Endodermal cell (in vitro differentiated cells): ENCODE measurements at regions not wholly inside any gene's neighbourhood (a gene's known extent, or its start where the extent isn't known, plus 50 kb on each side); places are given as distances from the start of the nearest gene placed in this dataset.

Source experiments
- DNase-seq: peaks from one replicate; pipeline ENCODE4 v3.0.0-alpha.2; 2017
- H3K27ac ChIP-seq: 2 replicates; pipeline ENCODE4 v1.5.1; 2013; ENCODE audit warnings: mild to moderate bottlenecking, low read depth, low read length, moderate library complexity
- H3K27me3 ChIP-seq: 2 replicates; pipeline ENCODE4 v1.6.1; 2013; ENCODE audit warnings: mild to moderate bottlenecking, low read length, moderate library complexity; ENCODE audit not compliant: insufficient read depth, control insufficient read depth, poor library complexity, severe bottlenecking
- H3K36me3 ChIP-seq: 2 replicates; pipeline ENCODE4 v1.7.0; 2013; ENCODE audit warnings: mild to moderate bottlenecking, low read length, moderate library complexity; ENCODE audit not compliant: control insufficient read depth, insufficient read depth
- H3K4me1 ChIP-seq: one replicate; pipeline ENCODE4 v1.7.0; 2013; ENCODE audit warnings: low read length; ENCODE audit not compliant: control insufficient read depth, insufficient read depth
- H3K4me3 ChIP-seq: 2 replicates; pipeline ENCODE4 v1.5.1; 2013; ENCODE audit warnings: mild to moderate bottlenecking, low read length, moderate library complexity
- H3K9ac ChIP-seq: 2 replicates; pipeline ENCODE4 v1.6.1; 2013; ENCODE audit warnings: mild to moderate bottlenecking, low read length, moderate library complexity; ENCODE audit not compliant: poor library complexity, severe bottlenecking; ENCODE audit errors: extremely low read depth
- H3K9me3 ChIP-seq: 2 replicates; pipeline ENCODE4 v1.6.1; 2013; ENCODE audit warnings: mild to moderate bottlenecking, low read length, moderate library complexity; ENCODE audit not compliant: control insufficient read depth
- H3K27ac Mint-ChIP-seq: 2 replicates; pipeline ENCODE4 v1.8.0; 2020; ENCODE audit warnings: mixed read lengths
- H3K27me3 Mint-ChIP-seq: 2 replicates; pipeline ENCODE4 v1.8.0; 2021; ENCODE audit warnings: mild to moderate bottlenecking, mixed read lengths; ENCODE audit not compliant: insufficient read depth
- H3K36me3 Mint-ChIP-seq: 2 replicates; pipeline ENCODE4 v1.8.0; 2020; ENCODE audit warnings: low read depth, mixed read lengths
- H3K4me1 Mint-ChIP-seq: 2 replicates; pipeline ENCODE4 v1.8.0; 2020; ENCODE audit warnings: mixed read lengths
- H3K4me3 Mint-ChIP-seq: 2 replicates; pipeline ENCODE4 v1.8.0; 2020; ENCODE audit warnings: mild to moderate bottlenecking, moderate library complexity, mixed read lengths
- H3K9me3 Mint-ChIP-seq: 2 replicates; pipeline ENCODE4 v1.8.0; 2020; ENCODE audit warnings: mild to moderate bottlenecking, mixed read lengths
- WGBS, 2 experiments: methylation state at CpG; one replicate each; pipeline versions ENCODE4 v1.1.5 to v1.1.7; 2013; ENCODE audit warnings: missing lambda C conversion rate in 2 of 2, mixed read lengths in 1 of 2; ENCODE audit not compliant: insufficient coverage in 1 of 2, insufficient read length in 1 of 2; 5-methylcytosine and 5-hydroxymethylcytosine counted together
- TF ChIP-seq, protein P1 (sequence below): fragments of 200-600 bp; sonication (generic); conservative IDR thresholded peaks from 2 replicates; pipeline ENCODE4 v1.5.0; 2021; ENCODE audit warnings: antibody characterized with exemption, mild to moderate bottlenecking

GRCh38 chr3:176820764-176821163, 376.5 kb downstream of the TBL1XR1 start:
- peaks cover 3% of the 10 kb centered on the region for H3K36me3 Mint-ChIP-seq
- no peak overlapping the region for H3K27ac ChIP-seq
- H3K4me1 Mint-ChIP-seq = peaks cover 6% of the 10 kb centered on the region
- H3K4me1 ChIP-seq = no peaks in the 10 kb centered on the region
- H3K9me3 Mint-ChIP-seq = peaks cover 16% of the 10 kb centered on the region
- no peak overlapping the region for H3K4me3 Mint-ChIP-seq
- no peaks in the 10 kb centered on the region for H3K27me3 Mint-ChIP-seq
- H3K9ac ChIP-seq = no peak overlapping the region
- no peaks in the 10 kb centered on the region for H3K36me3 ChIP-seq
- H3K4me3 ChIP-seq = no peak overlapping the region
- no peak overlapping the region for H3K27ac Mint-ChIP-seq
- no peak for DNase-seq
- 96 to 100% methylated on average over 1 to 2 of the region's 2 CpGs for WGBS, 2 experiments
- no peaks in the 10 kb centered on the region for H3K27me3 ChIP-seq
- H3K9me3 ChIP-seq = peaks cover 38% of the 10 kb centered on the region
- TF ChIP-seq, protein P1, sequence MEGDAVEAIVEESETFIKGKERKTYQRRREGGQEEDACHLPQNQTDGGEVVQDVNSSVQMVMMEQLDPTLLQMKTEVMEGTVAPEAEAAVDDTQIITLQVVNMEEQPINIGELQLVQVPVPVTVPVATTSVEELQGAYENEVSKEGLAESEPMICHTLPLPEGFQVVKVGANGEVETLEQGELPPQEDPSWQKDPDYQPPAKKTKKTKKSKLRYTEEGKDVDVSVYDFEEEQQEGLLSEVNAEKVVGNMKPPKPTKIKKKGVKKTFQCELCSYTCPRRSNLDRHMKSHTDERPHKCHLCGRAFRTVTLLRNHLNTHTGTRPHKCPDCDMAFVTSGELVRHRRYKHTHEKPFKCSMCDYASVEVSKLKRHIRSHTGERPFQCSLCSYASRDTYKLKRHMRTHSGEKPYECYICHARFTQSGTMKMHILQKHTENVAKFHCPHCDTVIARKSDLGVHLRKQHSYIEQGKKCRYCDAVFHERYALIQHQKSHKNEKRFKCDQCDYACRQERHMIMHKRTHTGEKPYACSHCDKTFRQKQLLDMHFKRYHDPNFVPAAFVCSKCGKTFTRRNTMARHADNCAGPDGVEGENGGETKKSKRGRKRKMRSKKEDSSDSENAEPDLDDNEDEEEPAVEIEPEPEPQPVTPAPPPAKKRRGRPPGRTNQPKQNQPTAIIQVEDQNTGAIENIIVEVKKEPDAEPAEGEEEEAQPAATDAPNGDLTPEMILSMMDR = no peak

GRCh38 chr3:176816937-176817336, 380.3 kb downstream of the TBL1XR1 start:
- 92 to 94% methylated on average over 18 of the region's 18 CpGs for WGBS, 2 experiments
- H3K4me1 ChIP-seq = no peaks in the 10 kb centered on the region
- peaks cover 11% of the 10 kb centered on the region for H3K9me3 Mint-ChIP-seq
- no peaks in the 10 kb centered on the region for H3K27me3 ChIP-seq
- H3K4me1 Mint-ChIP-seq = no peaks in the 10 kb centered on the region
- no peak overlapping the region for H3K4me3 ChIP-seq
- H3K27ac Mint-ChIP-seq = no peak overlapping the region
- TF ChIP-seq, protein P1 = no peak
- H3K4me3 Mint-ChIP-seq = no peak overlapping the region
- H3K9ac ChIP-seq = no peak overlapping the region
- no peak overlapping the region for H3K27ac ChIP-seq
- H3K36me3 Mint-ChIP-seq = peaks cover 3% of the 10 kb centered on the region
- H3K27me3 Mint-ChIP-seq = no peaks in the 10 kb centered on the region
- peaks cover 32% of the 10 kb centered on the region for H3K9me3 ChIP-seq
- no peaks in the 10 kb centered on the region for H3K36me3 ChIP-seq
- DNase-seq = no peak

GRCh38 chr3:176814285-176814684, 383.0 kb downstream of the TBL1XR1 start:
- no peak overlapping the region for H3K27ac Mint-ChIP-seq
- H3K36me3 Mint-ChIP-seq = peaks cover 2% of the 10 kb centered on the region
- no peak overlapping the region for H3K4me3 Mint-ChIP-seq

More at GRCh38 chr3:176814285-176814684, 383.0 kb downstream of the TBL1XR1 start:
- Histone ChIP-seq H3K27me3 (no peaks in the 10 kb centered on the region), H3K4me3 (no peak overlapping the region), H3K36me3 (no peaks in the 10 kb centered on the region), H3K27ac (no peak overlapping the region), H3K9me3 (peaks cover 20% of the 10 kb centered on the region), H3K4me1 (no peaks in the 10 kb centered on the region), H3K9ac (no peak overlapping the region)
- Mint-ChIP-seq H3K4me1 (peaks cover 3% of the 10 kb centered on the region), H3K27me3 (no peaks in the 10 kb centered on the region), H3K9me3 (peaks cover 10% of the 10 kb centered on the region)
- 6 to 9% methylated on average over 6 to 12 of the region's 12 CpGs for WGBS, 2 experiments
- DNase-seq = peak; percentile 94
- TF ChIP-seq, protein P1 = peak; percentile 94
